Activated T-helper 2 cell treated with anti-CD3 and anti-CD28 coated beads, Interferon-gamma antibody, Interleukin-2, Interleukin-4, amounts not matched to agents 10 μg/mL and 5 μg/mL and 100 μg/mL, durations not matched to agents 14 hours and 24 hours and 36 hours (primary cell): ENCODE measurements at regions not wholly inside any gene's neighbourhood (a gene's known extent, or its start where the extent isn't known, plus 50 kb on each side); places are given as distances from the start of the nearest gene placed in this dataset.

Source experiments
- DNase-seq: peaks from one replicate; pipeline ENCODE4 v3.0.0; 2021; ENCODE audit warnings: low spot score
- H3K27ac Mint-ChIP-seq: one replicate; pipeline ENCODE4 v1.8.0; 2021; ENCODE audit warnings: mixed read lengths
- H3K27me3 Mint-ChIP-seq: one replicate; pipeline ENCODE4 v1.8.0; 2021; ENCODE audit warnings: low read depth, mixed read lengths
- H3K36me3 Mint-ChIP-seq: one replicate; pipeline ENCODE4 v1.8.0; 2021; ENCODE audit warnings: low read depth, mixed read lengths
- H3K4me1 Mint-ChIP-seq: one replicate; pipeline ENCODE4 v1.8.0; 2021; ENCODE audit warnings: low read depth, mixed read lengths
- H3K4me3 Mint-ChIP-seq: one replicate; pipeline ENCODE4 v1.8.0; 2021; ENCODE audit warnings: low read depth, mild to moderate bottlenecking, moderate library complexity, mixed read lengths
- H3K9me3 Mint-ChIP-seq: one replicate; pipeline ENCODE4 v1.8.0; 2021; ENCODE audit warnings: mixed read lengths
- intact Hi-C: fragments of 100-400 bp; cut with micrococcal nuclease; formaldehyde crosslinking; loops from one replicate; pipeline ENCODE4 v1.15.1; 2023

DNA sequence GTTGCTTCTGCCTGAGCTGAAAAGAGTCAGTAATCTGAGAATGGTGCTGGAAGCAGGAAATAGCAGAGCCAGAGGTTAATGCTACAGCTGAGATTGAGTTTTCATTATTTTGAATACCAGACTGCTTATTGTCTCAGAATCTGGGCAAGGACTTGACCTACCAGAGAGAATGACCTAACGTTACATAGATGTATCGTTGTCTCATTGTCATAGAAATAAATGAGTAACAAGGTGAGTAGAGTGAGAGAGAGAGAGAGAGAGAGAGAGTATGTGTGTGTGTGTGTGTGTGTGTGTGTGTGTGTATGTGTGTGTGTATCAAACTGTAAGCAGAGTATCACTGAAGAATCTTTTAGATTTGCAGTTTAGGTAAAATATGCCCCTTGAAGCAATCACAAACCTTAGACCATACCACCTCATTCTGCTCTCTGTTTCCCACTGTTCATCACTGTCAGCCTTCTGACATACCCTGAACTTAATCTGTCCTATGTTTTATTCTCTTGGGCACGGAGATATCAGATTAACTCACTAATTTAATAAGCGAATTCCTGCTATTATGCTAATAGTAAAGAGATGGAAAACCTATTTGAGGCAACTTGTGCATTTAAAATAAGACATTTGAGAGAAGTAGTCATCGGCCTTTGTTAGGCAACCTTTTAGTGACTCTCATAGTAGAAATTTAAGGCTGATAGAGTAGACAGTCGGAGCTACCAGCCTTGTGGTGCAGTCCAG lies 87.8 kb downstream of the CYB561 start:
- H3K27ac Mint-ChIP-seq = no peak overlapping the region
- no peaks in the 10 kb centered on the region for H3K27me3 Mint-ChIP-seq
- H3K4me3 Mint-ChIP-seq = no peak overlapping the region
- intact Hi-C loops = no loop called here
- no peaks in the 10 kb centered on the region for H3K36me3 Mint-ChIP-seq
- no peaks in the 10 kb centered on the region for H3K4me1 Mint-ChIP-seq
- no peaks in the 10 kb centered on the region for H3K9me3 Mint-ChIP-seq
- DNase-seq = no peak

DNA sequence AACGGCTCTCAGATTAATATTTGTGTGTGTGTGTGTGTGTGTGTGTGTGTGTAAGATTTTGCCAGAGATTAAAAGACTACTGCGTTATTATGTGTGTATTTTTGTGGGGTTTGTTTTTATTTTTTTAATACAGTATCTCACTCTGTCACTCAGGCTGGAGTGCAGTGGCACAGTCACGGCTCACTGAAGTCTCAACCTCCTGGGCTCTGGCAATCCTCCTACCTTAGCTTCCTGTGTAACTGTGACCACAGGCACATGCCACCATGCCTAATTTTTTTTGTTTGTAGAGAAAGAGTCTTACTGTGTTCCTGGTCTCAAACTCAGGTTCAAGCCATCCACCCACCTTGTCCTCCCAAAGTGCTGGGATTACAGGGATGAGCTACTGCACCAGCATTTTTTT lies 87.2 kb downstream of the CYB561 start:
- no peak for DNase-seq
- Mint-ChIP-seq H3K27ac (no peak overlapping the region), H3K36me3 (no peaks in the 10 kb centered on the region), H3K4me1 (no peaks in the 10 kb centered on the region), H3K27me3 (no peaks in the 10 kb centered on the region), H3K9me3 (no peaks in the 10 kb centered on the region), H3K4me3 (no peak overlapping the region)
- intact Hi-C loops = no loop called here

DNA sequence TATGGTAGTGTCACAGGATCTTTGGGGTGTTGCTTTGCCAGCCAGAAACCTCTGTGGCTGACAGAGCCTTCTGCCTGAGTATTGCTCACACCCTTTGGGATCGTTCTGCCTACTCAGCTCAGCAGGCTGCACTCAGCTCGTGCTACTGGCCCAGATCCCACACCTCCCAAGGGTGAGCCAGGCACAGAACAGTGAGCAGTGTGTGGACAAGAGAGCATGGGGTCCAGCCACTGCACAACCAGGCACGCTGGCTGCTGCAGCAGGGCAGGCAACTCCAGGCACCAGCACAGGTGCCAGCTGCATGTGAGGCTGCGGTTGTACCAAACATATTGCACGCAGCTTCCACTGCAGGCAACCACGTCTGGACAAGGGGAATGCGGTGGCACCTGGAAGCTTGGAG lies 84.9 kb downstream of the CYB561 start:
- peaks cover 2% of the 10 kb centered on the region for H3K27me3 Mint-ChIP-seq
- no peak overlapping the region for H3K4me3 Mint-ChIP-seq
- H3K36me3 Mint-ChIP-seq = no peaks in the 10 kb centered on the region
- no peaks in the 10 kb centered on the region for H3K9me3 Mint-ChIP-seq
- intact Hi-C loops = no loop called here
- H3K4me1 Mint-ChIP-seq = no peaks in the 10 kb centered on the region
- no peak overlapping the region for H3K27ac Mint-ChIP-seq
- no peak for DNase-seq

DNA sequence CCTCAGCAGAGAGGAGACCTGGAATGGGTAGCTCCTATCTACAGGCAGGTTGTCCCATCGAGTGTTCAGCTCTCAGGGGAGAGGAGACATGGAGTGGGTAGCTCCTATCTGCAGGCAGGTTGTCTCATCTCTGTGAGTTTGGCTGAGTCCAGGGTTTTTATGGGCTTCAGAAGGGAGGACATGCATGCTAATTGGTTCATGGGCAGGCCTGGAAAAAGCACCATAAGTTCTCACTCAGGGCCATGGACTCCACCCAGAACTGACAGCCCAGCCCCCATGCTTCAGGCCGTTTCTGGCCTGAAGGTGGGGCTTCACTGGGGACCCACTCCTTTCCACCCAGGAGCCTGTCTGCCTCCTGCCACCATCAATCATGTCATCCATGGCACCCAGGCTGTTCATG lies 84.0 kb downstream of the CYB561 start:
- intact Hi-C loops = no loop called here
- Mint-ChIP-seq H3K27ac (no peak overlapping the region), H3K4me3 (no peak overlapping the region), H3K4me1 (no peaks in the 10 kb centered on the region), H3K36me3 (no peaks in the 10 kb centered on the region), H3K27me3 (peaks cover 2% of the 10 kb centered on the region), H3K9me3 (no peaks in the 10 kb centered on the region)
- DNase-seq = no peak

DNA sequence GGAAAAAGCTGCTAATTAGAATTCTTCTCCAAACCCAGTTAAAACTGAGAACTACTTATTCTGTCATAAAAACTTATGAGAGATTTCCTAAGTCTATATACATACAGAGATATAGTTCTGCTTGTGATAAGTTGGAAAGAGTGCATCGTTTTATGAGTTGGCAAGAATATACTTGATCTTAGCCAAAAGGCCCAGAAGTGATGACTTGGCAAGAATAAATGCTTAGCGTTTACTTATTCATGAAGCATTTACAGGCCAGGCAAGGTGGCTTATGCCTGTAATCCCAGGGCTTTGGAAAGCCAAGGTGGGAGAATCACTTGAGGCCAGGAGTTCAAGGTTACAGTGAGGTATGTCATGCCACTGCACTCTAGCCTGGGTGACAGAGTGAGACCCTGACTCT lies 81.7 kb downstream of the CYB561 start:
- Mint-ChIP-seq H3K27ac (no peak overlapping the region), H3K36me3 (no peaks in the 10 kb centered on the region), H3K4me1 (no peaks in the 10 kb centered on the region)

DNA sequence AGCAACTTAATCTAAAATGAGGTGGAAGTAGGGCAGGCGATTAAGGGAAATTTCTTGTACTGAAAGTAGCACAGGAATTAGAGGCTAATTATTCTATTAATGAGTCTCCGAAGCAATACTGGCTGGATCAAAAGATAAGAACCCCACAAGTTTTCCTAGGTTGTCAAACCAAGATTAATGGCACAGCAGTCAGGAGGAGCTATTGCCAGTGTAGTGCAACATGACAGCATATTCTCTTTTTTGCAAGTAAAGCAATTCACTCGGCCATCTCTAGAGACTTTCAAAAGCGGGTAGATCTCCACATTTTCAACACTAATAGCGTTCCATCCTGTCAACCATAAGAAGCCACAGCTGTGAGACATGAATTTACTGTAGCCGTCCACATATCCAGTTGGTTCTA lies 81.2 kb downstream of the CYB561 start:
- Mint-ChIP-seq H3K36me3 (no peaks in the 10 kb centered on the region), H3K4me3 (no peak overlapping the region), H3K27me3 (peaks cover 2% of the 10 kb centered on the region), H3K9me3 (no peaks in the 10 kb centered on the region), H3K27ac (no peak overlapping the region), H3K4me1 (no peaks in the 10 kb centered on the region)
- no peak for DNase-seq
- intact Hi-C loops = no loop called here

More for the DNA sequence above, 81.7 kb downstream of the CYB561 start:
- no peaks in the 10 kb centered on the region for H3K9me3 Mint-ChIP-seq
- intact Hi-C loops = no loop called here
- no peak for DNase-seq
- no peak overlapping the region for H3K4me3 Mint-ChIP-seq
- peaks cover 2% of the 10 kb centered on the region for H3K27me3 Mint-ChIP-seq

DNA sequence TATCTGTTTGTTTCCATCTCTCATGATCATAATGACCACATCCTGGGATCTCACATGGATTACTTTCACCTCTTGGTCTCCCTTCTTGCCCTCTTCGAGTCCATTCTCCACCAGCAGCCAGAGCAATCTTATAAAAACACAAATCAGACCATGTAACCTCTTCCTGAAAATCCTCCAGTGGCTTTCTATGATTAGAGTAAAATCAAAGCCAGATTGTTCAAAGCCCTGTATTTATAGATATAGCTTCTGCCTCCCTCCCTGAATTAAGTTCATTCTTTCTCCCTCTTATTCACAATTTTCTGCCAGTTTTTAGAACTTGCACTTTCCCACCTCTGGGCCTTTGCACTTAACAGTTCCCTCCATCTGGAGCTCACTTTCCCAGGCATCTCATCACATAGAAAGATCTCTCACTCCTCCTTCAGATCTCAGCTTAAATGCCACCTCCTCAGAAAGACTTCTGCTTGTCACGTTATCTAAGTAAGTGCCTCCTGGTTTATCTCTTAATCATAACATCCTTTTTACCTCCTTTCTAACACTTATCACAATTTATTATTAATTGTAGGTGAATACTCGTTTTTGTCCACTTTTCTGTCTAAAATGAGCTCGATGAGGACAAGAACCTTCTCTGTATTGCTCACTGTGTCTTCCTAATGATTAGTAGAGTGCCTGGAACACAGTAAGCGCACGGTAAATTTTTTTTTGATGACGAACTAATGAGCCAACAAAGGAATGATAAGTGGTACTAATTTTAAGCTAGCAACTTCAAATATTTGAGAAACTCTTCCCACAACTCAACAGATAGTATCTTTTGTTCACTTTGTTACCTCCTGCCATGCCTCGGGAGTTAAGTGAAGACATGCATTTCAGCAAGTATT lies 80.5 kb downstream of the CYB561 start:
- no peaks in the 10 kb centered on the region for H3K9me3 Mint-ChIP-seq
- peaks cover 2% of the 10 kb centered on the region for H3K27me3 Mint-ChIP-seq
- H3K4me3 Mint-ChIP-seq = no peak overlapping the region
- no peak overlapping the region for H3K27ac Mint-ChIP-seq
- H3K36me3 Mint-ChIP-seq = no peaks in the 10 kb centered on the region
- intact Hi-C loops = no loop called here
- no peak for DNase-seq
- H3K4me1 Mint-ChIP-seq = no peaks in the 10 kb centered on the region

DNA sequence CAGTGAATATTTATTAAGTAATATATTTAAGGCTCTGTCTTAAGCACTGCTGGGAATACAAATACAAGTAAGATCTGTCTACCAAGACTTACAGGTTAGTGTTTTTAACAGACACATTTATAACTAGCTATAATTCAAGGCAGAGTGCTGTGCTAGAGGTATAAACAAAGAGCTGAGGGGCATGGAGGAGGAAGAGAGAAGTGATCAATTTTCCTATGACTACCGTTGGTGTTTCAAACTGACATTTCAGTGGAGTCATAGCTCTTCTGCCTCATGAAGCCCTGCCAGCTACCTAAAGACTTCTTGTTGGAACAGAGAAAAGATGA lies 79.9 kb downstream of the CYB561 start:
- H3K9me3 Mint-ChIP-seq = no peaks in the 10 kb centered on the region
- intact Hi-C loops = no loop called here
- no peaks in the 10 kb centered on the region for H3K36me3 Mint-ChIP-seq
- H3K27ac Mint-ChIP-seq = no peak overlapping the region
- no peaks in the 10 kb centered on the region for H3K4me1 Mint-ChIP-seq
- H3K27me3 Mint-ChIP-seq = peaks cover 2% of the 10 kb centered on the region
- H3K4me3 Mint-ChIP-seq = no peak overlapping the region
- no peak for DNase-seq

DNA sequence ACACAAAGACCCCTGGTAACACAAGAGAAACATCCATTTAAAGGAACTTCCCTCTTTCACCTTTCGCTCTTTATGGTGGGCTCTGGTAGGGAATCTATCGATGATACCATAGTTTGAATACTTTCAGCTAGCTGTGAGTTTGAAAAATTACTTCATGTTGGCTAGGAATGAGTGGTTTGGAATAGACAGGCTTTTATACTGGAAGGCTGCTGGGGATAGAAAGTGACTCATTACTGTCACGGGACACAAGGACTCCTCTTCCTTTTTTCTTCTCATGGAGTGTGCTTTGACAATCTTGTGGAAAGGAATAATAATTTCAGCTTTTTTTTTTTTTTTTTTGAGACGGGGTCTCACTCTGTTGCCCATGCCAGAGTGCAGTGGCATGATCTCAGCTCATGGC lies 76.9 kb downstream of the CYB561 start:
- H3K4me1 Mint-ChIP-seq = no peaks in the 10 kb centered on the region
- no peaks in the 10 kb centered on the region for H3K9me3 Mint-ChIP-seq
- peaks cover 2% of the 10 kb centered on the region for H3K27me3 Mint-ChIP-seq
- intact Hi-C loops = no loop called here
- DNase-seq = no peak
- H3K27ac Mint-ChIP-seq = no peak overlapping the region
- no peak overlapping the region for H3K4me3 Mint-ChIP-seq
- H3K36me3 Mint-ChIP-seq = no peaks in the 10 kb centered on the region

DNA sequence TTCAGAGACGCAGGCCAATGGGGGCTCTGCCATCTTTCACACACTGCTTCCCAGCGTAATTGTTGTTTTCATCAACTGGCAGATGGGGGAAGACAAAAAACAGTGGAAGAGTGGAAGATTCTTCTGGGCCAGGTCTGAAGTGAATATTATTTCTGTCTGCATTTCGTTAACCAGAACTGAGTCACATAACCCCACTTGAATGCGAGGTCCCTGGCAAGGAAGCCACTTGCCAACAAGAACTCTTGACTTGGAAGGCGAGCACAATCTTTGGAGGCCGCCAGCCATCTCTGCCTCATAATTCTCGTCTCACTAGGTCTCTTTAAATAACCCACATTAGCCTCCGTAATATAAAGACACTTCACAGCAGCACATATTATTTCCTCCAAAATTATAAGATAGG lies 75.4 kb downstream of the CYB561 start:
- Mint-ChIP-seq H3K27me3 (no peaks in the 10 kb centered on the region), H3K27ac (no peak overlapping the region), H3K4me1 (no peaks in the 10 kb centered on the region), H3K36me3 (no peaks in the 10 kb centered on the region), H3K9me3 (no peaks in the 10 kb centered on the region), H3K4me3 (no peak overlapping the region)
- DNase-seq = no peak
- intact Hi-C loops = no loop called here

DNA sequence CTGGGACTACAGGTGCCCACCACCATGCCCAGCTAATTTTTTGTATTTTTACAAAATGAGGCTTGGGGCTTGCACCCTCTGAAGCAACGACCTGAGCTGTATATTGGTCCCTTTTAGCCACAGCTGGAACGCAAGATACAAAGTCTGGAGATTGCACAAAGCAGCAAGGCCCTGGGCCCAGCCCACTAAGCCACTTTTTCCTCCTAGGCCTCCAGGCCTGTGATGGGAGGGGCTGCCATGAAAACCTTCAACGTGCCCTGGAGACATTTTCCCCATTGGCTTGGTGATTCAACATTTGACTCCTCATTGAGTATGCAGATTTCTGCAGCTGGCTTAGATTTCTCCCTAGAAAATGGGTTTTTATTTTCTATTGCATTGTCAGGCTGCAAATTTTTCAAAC lies 69.2 kb downstream of the CYB561 start:
- H3K4me3 Mint-ChIP-seq = no peak overlapping the region

DNA sequence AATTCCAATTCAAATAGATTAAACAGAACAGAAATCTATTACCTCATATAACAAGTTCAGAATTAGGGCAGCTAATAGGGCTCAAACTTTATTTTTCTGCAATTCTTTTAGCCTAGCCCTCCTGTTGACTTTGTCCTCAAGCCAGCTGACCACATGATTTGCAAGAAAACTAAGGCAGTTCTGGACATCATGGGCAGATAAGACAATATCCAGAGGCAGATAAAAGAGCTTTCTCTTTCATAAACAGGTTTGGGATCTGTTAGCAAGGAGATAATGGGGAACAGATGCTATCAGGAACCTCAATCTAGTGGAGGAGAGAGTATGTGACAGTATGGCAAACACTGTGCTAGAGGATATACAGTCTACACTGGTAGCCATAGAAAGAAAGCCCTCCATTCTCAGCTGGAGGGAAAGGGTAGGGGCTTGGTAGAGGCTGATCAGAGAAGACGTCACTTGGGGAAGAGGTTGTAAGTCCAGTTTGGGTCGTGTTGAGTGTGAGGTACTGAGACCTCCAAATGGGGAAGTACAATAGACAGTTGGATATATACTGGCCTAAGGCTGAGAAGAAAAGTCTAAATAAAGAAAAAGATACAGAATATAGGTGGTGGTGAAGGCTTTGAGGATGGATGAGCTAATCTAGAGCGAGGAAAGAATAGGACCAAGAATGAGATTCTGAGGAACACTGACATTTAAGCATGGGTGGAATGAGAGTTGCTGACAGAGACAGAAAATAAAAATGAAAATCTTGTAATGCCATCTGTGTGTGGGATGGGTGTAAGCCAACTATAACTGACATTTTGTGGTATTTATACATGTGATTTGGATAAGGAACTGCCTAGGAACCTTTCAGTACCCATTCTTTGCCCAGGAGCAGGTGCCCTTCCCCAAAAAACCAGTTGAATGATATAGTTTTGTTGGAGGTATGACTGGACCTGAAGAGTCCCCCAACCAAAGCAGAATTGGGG lies 67.4 kb downstream of the CYB561 start:
- DNase-seq = no peak

More for the DNA sequence above, 69.2 kb downstream of the CYB561 start:
- H3K36me3 Mint-ChIP-seq = peaks cover 5% of the 10 kb centered on the region
- H3K27ac Mint-ChIP-seq = no peak overlapping the region
- DNase-seq = no peak
- peaks cover 2% of the 10 kb centered on the region for H3K4me1 Mint-ChIP-seq
- intact Hi-C loops = no loop called here
- H3K9me3 Mint-ChIP-seq = peaks cover 18% of the 10 kb centered on the region
- no peaks in the 10 kb centered on the region for H3K27me3 Mint-ChIP-seq

More for the DNA sequence above, 67.4 kb downstream of the CYB561 start:
- no peak overlapping the region for H3K4me3 Mint-ChIP-seq
- peaks cover 2% of the 10 kb centered on the region for H3K27me3 Mint-ChIP-seq
- H3K36me3 Mint-ChIP-seq = peaks cover 5% of the 10 kb centered on the region
- intact Hi-C loops = no loop called here
- H3K9me3 Mint-ChIP-seq = peaks cover 18% of the 10 kb centered on the region
- H3K4me1 Mint-ChIP-seq = peaks cover 2% of the 10 kb centered on the region
- no peak overlapping the region for H3K27ac Mint-ChIP-seq
